H1 (cell line): ENCODE measurements at regions not wholly inside any gene's neighbourhood (a gene's known extent, or its start where the extent isn't known, plus 50 kb on each side); places are given as distances from the start of the nearest gene placed in this dataset.

Source experiments
- CTCF ChIA-PET: fragments of 300-600 bp; sonication (Branson Sonifier 250); formaldehyde crosslinking; loops from one replicate; lab custom pipeline; 2021; ENCODE audit not compliant: partially characterized antibody; lab: Charles Lee
- POLR2A ChIA-PET: fragments of 300-600 bp; sonication (Branson Sonifier 250); formaldehyde crosslinking; loops from one replicate; lab custom pipeline; 2021; ENCODE audit warnings: inconsistent platforms; ENCODE audit not compliant: partially characterized antibody; lab: Charles Lee
- DNase-seq, 2 experiments: peaks; one replicate each; pipeline versions ENCODE4 v3.0.0 to v3.0.0-alpha.2; 2010 to 2022; ENCODE audit warnings: low spot score in 2 of 2, low read depth in 1 of 2, mixed read lengths in 1 of 2
- FAIRE-seq: peaks from 2 replicates; lab custom pipeline; 2011; peaks lifted over from hg19 to GRCh38; lab: Jason Lieb, UNC
- H2AFZ ChIP-seq: 2 replicates; pipeline ENCODE4 v1.8.1; 2012; ENCODE audit warnings: low read length, inconsistent platforms
- H2AK5ac ChIP-seq: 2 replicates; pipeline ENCODE4 v1.6.1; 2013; ENCODE audit warnings: low read depth, low read length
- H2BK120ac ChIP-seq: replicated peaks from 2 replicates; pipeline ENCODE3; 2013; ENCODE audit warnings: low read depth, low read length, inconsistent platforms
- H2BK12ac ChIP-seq: 2 replicates; pipeline ENCODE4 v1.6.1; 2013; ENCODE audit warnings: low read depth, low read length
- H2BK15ac ChIP-seq: 2 replicates; pipeline ENCODE4 v1.6.1; 2013; ENCODE audit warnings: low read length
- H2BK20ac ChIP-seq: 2 replicates; pipeline ENCODE4 v1.6.1; 2013; ENCODE audit warnings: low read length
- H2BK5ac ChIP-seq: 2 replicates; pipeline ENCODE4 v1.6.1; 2013; ENCODE audit warnings: low read depth, low read length
- H3K14ac ChIP-seq: 2 replicates; pipeline ENCODE4 v1.6.1; 2013; ENCODE audit warnings: inconsistent platforms; ENCODE audit not compliant: insufficient read length
- H3K18ac ChIP-seq: 2 replicates; pipeline ENCODE4 v1.6.1; 2013; ENCODE audit warnings: low read length; ENCODE audit errors: extremely low read depth
- H3K23ac ChIP-seq: 2 replicates; pipeline ENCODE4 v1.6.1; 2013; ENCODE audit warnings: inconsistent platforms; ENCODE audit not compliant: insufficient read length
- H3K23me2 ChIP-seq: 2 replicates; pipeline ENCODE4 v1.6.1; 2013; ENCODE audit warnings: low read depth, low read length
- H3K27ac ChIP-seq: 2 replicates; pipeline ENCODE4 v1.6.1; 2011; ENCODE audit warnings: low read depth, low read length, inconsistent platforms
- H3K27me3 ChIP-seq, 4 experiments: replicated peaks in 1 of 4; 1 replicate in 1 of 4; 2 replicates in 3 of 4; pipeline versions ENCODE4 v1.6.1 to v1.8.1; 2011 to 2013; ENCODE audit warnings: low read length in 3 of 4, mild to moderate bottlenecking in 3 of 4, inconsistent platforms in 2 of 4, mixed read lengths in 2 of 4, moderate library complexity in 1 of 4; ENCODE audit not compliant: control insufficient read depth in 3 of 4, insufficient read depth in 3 of 4; ENCODE audit errors: extremely low read depth in 1 of 4
- H3K36me3 ChIP-seq, 4 experiments: 2 replicates each; pipeline versions ENCODE4 v1.6.1 to v1.8.1; 2011 to 2013; ENCODE audit warnings: mild to moderate bottlenecking in 4 of 4, low read length in 3 of 4, moderate library complexity in 2 of 4, control low read depth in 1 of 4, inconsistent platforms in 1 of 4; ENCODE audit not compliant: insufficient read depth in 4 of 4, control insufficient read depth in 2 of 4
- H3K4ac ChIP-seq: replicated peaks from 2 replicates; pipeline ENCODE3; 2013; ENCODE audit warnings: low read length, low read depth, mixed read lengths, inconsistent platforms; ENCODE audit not compliant: insufficient read length
- H3K4me1 ChIP-seq, 4 experiments: replicated peaks in 1 of 4; 1 replicate in 1 of 4; 2 replicates in 3 of 4; pipeline versions ENCODE4 v1.6.1 to v1.8.1; 2011 to 2013; ENCODE audit warnings: low read length in 3 of 4, inconsistent platforms in 2 of 4, mixed read lengths in 1 of 4; ENCODE audit not compliant: insufficient read depth in 4 of 4, control insufficient read depth in 3 of 4
- H3K4me2 ChIP-seq, 2 experiments: 2 replicates each; pipeline versions ENCODE4 v1.6.1 to v1.8.1; 2011 to 2013; ENCODE audit warnings: low read depth in 2 of 2, low read length in 2 of 2, control low read depth in 1 of 2, inconsistent platforms in 1 of 2, mild to moderate bottlenecking in 1 of 2; ENCODE audit not compliant: insufficient read depth in 1 of 2
- H3K4me3 ChIP-seq, 4 experiments: fragments of 200-600, 300-600 bp in 1 of 4; sonication (generic), shearing (Covaris generic), sonication (Bioruptor Twin) in 1 of 4; 2 replicates each; pipeline versions ENCODE4 v1.5.1 to v1.8.1; 2011 to 2016; ENCODE audit warnings: low read length in 4 of 4, low read depth in 3 of 4, control low read depth in 2 of 4, inconsistent platforms in 2 of 4, mild to moderate bottlenecking in 2 of 4, mixed read lengths in 1 of 4, moderate library complexity in 1 of 4; ENCODE audit not compliant: insufficient read depth in 2 of 4; ENCODE audit errors: extremely low read depth in 1 of 4
- H3K56ac ChIP-seq: replicated peaks from 2 replicates; pipeline ENCODE3; 2013; ENCODE audit warnings: low read depth, mild to moderate bottlenecking, mixed read lengths, low read length, inconsistent platforms; ENCODE audit not compliant: insufficient read length
- H3K79me1 ChIP-seq: 2 replicates; pipeline ENCODE4 v1.6.1; 2013; ENCODE audit warnings: low read depth, low read length, control low read depth
- H3K79me2 ChIP-seq, 2 experiments: 2 replicates each; pipeline versions ENCODE4 v1.6.1 to v1.8.1; 2012 to 2013; ENCODE audit warnings: low read length in 2 of 2, mild to moderate bottlenecking in 2 of 2, inconsistent platforms in 1 of 2; ENCODE audit not compliant: insufficient read depth in 2 of 2, control insufficient read depth in 1 of 2
- H3K9ac ChIP-seq, 4 experiments: replicated peaks in 1 of 4; 1 replicate in 1 of 4; 2 replicates in 3 of 4; pipeline versions ENCODE4 v1.6.1 to v1.8.1; 2011 to 2013; ENCODE audit warnings: low read depth in 3 of 4, low read length in 3 of 4, control low read depth in 2 of 4, mild to moderate bottlenecking in 2 of 4, moderate library complexity in 2 of 4, inconsistent platforms in 1 of 4; ENCODE audit errors: extremely low read depth in 1 of 4
- H3K9me3 ChIP-seq, 2 experiments: 2 replicates each; pipeline versions ENCODE4 v1.6.1 to v1.8.1; 2012 to 2013; ENCODE audit warnings: mild to moderate bottlenecking in 2 of 2, moderate library complexity in 2 of 2, control low read depth in 1 of 2, inconsistent platforms in 1 of 2, low read depth in 1 of 2, low read length in 1 of 2, mixed read lengths in 1 of 2; ENCODE audit not compliant: insufficient read depth in 2 of 2
- H4K20me1 ChIP-seq, 2 experiments: replicated peaks in 1 of 2; 2 replicates each; pipeline versions ENCODE3 to v1.8.1; 2011 to 2013; ENCODE audit warnings: inconsistent platforms in 2 of 2, low read length in 2 of 2, mild to moderate bottlenecking in 1 of 2; ENCODE audit not compliant: insufficient read depth in 2 of 2, control insufficient read depth in 1 of 2
- H4K5ac ChIP-seq: 2 replicates; pipeline ENCODE4 v1.6.1; 2013; ENCODE audit warnings: low read length, low read depth, mixed read lengths, inconsistent platforms; ENCODE audit not compliant: insufficient read length
- H4K8ac ChIP-seq: 2 replicates; pipeline ENCODE4 v1.8.0; 2013; ENCODE audit warnings: mild to moderate bottlenecking, moderate library complexity, low read length, inconsistent platforms; ENCODE audit not compliant: insufficient read depth; ENCODE audit errors: extremely low read depth
- H4K91ac ChIP-seq: replicated peaks from 2 replicates; pipeline ENCODE3; 2013; ENCODE audit warnings: low read length, mixed read lengths, inconsistent platforms; ENCODE audit not compliant: insufficient read length
- CREB1 ChIP-seq: IDR thresholded peaks from 2 replicates; pipeline ENCODE4 v1.6.1; 2012; ENCODE audit warnings: inconsistent platforms
- CTBP2 ChIP-seq: IDR thresholded peaks from 2 replicates; pipeline ENCODE4 v1.7.0; 2011; ENCODE audit warnings: borderline replicate concordance, mild to moderate bottlenecking, moderate library complexity, mixed read lengths, low read length; ENCODE audit not compliant: insufficient read depth, insufficient read length
- WGBS, 2 experiments: shearing (Covaris generic) in 1 of 2; methylation state at CpG; one replicate each; pipeline versions ENCODE4 v1.1.6 to v1.1.7; 2013 to 2015; ENCODE audit warnings: low lambda C conversion rate in 2 of 2, mixed read lengths in 2 of 2, inconsistent platforms in 1 of 2, low coverage in 1 of 2, missing lambda C conversion rate in 1 of 2; ENCODE audit not compliant: insufficient replicate concordance in 2 of 2, insufficient coverage in 1 of 2, insufficient read length in 1 of 2; ENCODE audit errors: extremely low coverage in 1 of 2, missing lambda C conversion rate in 1 of 2; 5-methylcytosine and 5-hydroxymethylcytosine counted together
- TF ChIP-seq, protein P1 (sequence below), 3 experiments: IDR thresholded peaks; 1 replicate in 2 of 3; 2 replicates in 1 of 3; pipeline versions ENCODE4 v1.5.1 to v1.6.1; 2011; ENCODE audit warnings: low read length in 3 of 3, mild to moderate bottlenecking in 3 of 3, inconsistent platforms in 2 of 3, low read depth in 1 of 3, moderate library complexity in 1 of 3; ENCODE audit not compliant: insufficient read depth in 1 of 3; ENCODE audit errors: control extremely low read depth in 1 of 3

DNA sequence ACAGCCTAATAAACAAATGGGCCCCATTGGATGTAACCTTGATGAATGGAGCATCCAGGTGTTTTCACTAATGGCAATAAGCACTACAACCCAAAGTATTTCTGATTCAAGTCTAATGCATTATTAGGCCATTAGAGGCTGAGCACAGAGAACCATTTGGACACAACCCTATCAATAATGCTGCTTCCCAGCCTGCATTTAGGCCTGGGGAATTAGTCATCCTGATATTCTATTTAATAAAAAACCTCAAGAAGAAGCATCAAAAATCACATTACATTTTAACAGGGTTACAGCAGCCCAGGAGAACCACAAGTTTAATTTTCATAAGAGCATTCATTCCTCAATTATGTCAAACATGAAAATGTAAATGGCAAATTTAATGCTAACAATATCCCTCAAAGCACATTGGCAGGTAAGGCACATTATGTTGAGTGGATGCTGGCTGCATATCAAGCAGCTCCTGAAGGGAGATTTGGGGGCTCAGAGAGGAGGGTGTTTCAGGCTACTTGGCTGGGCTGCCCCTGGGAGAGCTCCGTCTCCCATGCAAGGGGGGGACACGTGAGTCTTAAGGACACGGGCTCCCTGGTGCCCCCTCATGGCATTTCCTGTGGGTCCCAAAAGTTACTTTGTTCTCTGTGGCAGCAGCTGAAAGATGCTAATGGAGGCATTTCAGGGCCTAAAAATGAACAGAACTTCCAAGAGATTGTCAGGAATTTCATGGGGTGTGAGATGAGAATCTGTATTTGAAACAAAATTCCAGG is 143.4 kb downstream of the HERPUD2 start:
- POLR2A ChIA-PET: no interaction called here
- Histone ChIP-seq H3K14ac (no peak overlapping the region), H3K23me2 (no peaks in the 10 kb centered on the region), H2BK120ac (no peak overlapping the region), H3K4me2 (no peak overlapping the region), H3K27ac (no peak overlapping the region), H2BK12ac (no peak overlapping the region), H3K4ac (no peak overlapping the region), H3K56ac (no peak overlapping the region), H2BK15ac (no peak overlapping the region), H2AK5ac (no peak overlapping the region), H3K18ac (no peak overlapping the region), H4K20me1 (no peaks in the 10 kb centered on the region), H3K36me3 (no peaks in the 10 kb centered on the region), H4K91ac (no peak overlapping the region), H3K4me1 (0 out of 7 replicates have a peak, but pooled peaks cover 0 to 2% (median 0%) of the 10 kb centered on the region in 4 experiments), H4K5ac (no peak overlapping the region), H3K79me1 (no peaks in the 10 kb centered on the region), H3K4me3 (no peak overlapping the region), H2BK20ac (no peak overlapping the region), H2AFZ (no peak overlapping the region; the same call in 1 of the 2 replicates), H3K23ac (no peak overlapping the region), H3K27me3 (no peaks in the 10 kb centered on the region), H4K8ac (no peak overlapping the region), H2BK5ac (no peak overlapping the region), H3K9me3 (no peaks in the 10 kb centered on the region), H3K9ac (no peak overlapping the region), H3K79me2 (no peaks in the 10 kb centered on the region)
- TF ChIP-seq, protein P1, sequence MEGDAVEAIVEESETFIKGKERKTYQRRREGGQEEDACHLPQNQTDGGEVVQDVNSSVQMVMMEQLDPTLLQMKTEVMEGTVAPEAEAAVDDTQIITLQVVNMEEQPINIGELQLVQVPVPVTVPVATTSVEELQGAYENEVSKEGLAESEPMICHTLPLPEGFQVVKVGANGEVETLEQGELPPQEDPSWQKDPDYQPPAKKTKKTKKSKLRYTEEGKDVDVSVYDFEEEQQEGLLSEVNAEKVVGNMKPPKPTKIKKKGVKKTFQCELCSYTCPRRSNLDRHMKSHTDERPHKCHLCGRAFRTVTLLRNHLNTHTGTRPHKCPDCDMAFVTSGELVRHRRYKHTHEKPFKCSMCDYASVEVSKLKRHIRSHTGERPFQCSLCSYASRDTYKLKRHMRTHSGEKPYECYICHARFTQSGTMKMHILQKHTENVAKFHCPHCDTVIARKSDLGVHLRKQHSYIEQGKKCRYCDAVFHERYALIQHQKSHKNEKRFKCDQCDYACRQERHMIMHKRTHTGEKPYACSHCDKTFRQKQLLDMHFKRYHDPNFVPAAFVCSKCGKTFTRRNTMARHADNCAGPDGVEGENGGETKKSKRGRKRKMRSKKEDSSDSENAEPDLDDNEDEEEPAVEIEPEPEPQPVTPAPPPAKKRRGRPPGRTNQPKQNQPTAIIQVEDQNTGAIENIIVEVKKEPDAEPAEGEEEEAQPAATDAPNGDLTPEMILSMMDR (IDR thresholded peaks at IDR 0.05; ENCODE audit: control extremely low read depth in 1 of 3, insufficient read depth in 1 of 3, low read depth in 1 of 3, low read length in 3 of 3): peak in 1 of 3 experiments; percentile 5; a peak in 1 of 4 replicates
- TF ChIP-seq CTBP2 (no peak), CREB1 (no peak)
- 47% methylated on average over 3 of the region's 3 CpGs; no CpG with 5 or more reads in 1 of the 2 experiments for WGBS, 2 experiments
- DNase-seq: peak in 1 of 2 experiments; percentile 44
- FAIRE-seq: no peak
- CTCF ChIA-PET: interaction anchor here (1.1 kb wide), 1 partner anchor 14 kb away, joined by 3 read pairs; no protein-coding TSS in a partner anchor
